ENCODE measurements at regions not wholly inside any gene's neighbourhood (a gene's known extent, or its start where the extent isn't known, plus 50 kb on each side); places are given as distances from the start of the nearest gene placed in this dataset.

GRCh38 chr21:27761623-27762022, 794.7 kb upstream of the ADAMTS5 start:
- intact Hi-C loops (cut with micrococcal nuclease; ENCODE audit: unreplicated experiment) = no loop called here
- BruUV-seq (replicated peaks) = no TSS peak
- Histone ChIP-seq H3K36me3 (ENCODE audit: insufficient read depth, low read length, poor library complexity, severe bottlenecking) (no peaks in the 10 kb centered on the region), H3K4me3 (ENCODE audit: low read depth, low read length, poor library complexity, severe bottlenecking) (no peak overlapping the region), H3K9me3 (ENCODE audit: low read depth, low read length, poor library complexity, severe bottlenecking) (peaks cover 5% of the 10 kb centered on the region), H3K27ac (ENCODE audit: low read depth, low read length, poor library complexity, severe bottlenecking) (no peak overlapping the region), H3K4me1 (ENCODE audit: insufficient read depth, low read length, poor library complexity, severe bottlenecking) (no peaks in the 10 kb centered on the region), H3K27me3 (replicated peaks; ENCODE audit: insufficient read depth, low read depth, low read length, poor library complexity) (no peaks in the 10 kb centered on the region)
- no peak for TF ChIP-seq CTCF (conservative IDR thresholded peaks at IDR 0.05; ENCODE audit: low read depth, low read length)
- no peak for TF ChIP-seq EZH2 (IDR thresholded peaks at IDR 0.05; ENCODE audit: borderline replicate concordance, low read depth, low read length, poor library complexity, severe bottlenecking)
- ChIA-PET POLR2A (ENCODE audit: low non-redundant PET) (no interaction called here), CTCF (no interaction called here)
- no peak for DNase-seq (ENCODE audit: low spot score)

DNA sequence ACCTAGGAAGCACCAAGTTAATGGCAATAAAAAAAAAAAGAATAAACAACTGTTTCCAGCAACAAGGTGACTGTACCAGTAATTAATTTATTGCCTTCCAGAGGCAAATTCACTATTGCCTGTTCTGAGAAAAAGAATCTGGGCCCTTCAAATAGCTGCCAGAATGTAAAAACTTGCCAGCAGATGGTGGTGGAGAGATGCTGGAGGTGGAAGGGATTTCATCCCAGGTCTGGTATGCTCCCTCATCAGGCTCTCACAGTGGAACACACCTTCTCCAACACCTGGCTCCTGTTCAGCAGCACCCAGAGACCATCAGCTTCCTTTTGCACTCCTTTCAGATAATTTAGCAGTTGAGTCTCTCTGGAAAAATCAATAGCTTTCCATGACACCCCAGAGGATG, 792.9 kb upstream of the ADAMTS5 start:
- Histone ChIP-seq H3K9me3 (ENCODE audit: low read depth, low read length, poor library complexity, severe bottlenecking) (peaks cover 5% of the 10 kb centered on the region), H3K4me1 (ENCODE audit: insufficient read depth, low read length, poor library complexity, severe bottlenecking) (no peaks in the 10 kb centered on the region), H3K27me3 (replicated peaks; ENCODE audit: insufficient read depth, low read depth, low read length, poor library complexity) (no peaks in the 10 kb centered on the region), H3K36me3 (ENCODE audit: insufficient read depth, low read length, poor library complexity, severe bottlenecking) (no peaks in the 10 kb centered on the region), H3K4me3 (ENCODE audit: low read depth, low read length, poor library complexity, severe bottlenecking) (no peak overlapping the region), H3K27ac (ENCODE audit: low read depth, low read length, poor library complexity, severe bottlenecking) (no peak overlapping the region)
- ChIA-PET POLR2A (ENCODE audit: low non-redundant PET) (no interaction called here), CTCF (no interaction called here)
- no peak for TF ChIP-seq CTCF (conservative IDR thresholded peaks at IDR 0.05; ENCODE audit: low read depth, low read length)
- no peak for TF ChIP-seq EZH2 (IDR thresholded peaks at IDR 0.05; ENCODE audit: borderline replicate concordance, low read depth, low read length, poor library complexity, severe bottlenecking)
- DNase-seq (ENCODE audit: low spot score) = no peak
- BruUV-seq (replicated peaks) = no TSS peak
- intact Hi-C loops (cut with micrococcal nuclease; ENCODE audit: unreplicated experiment) = loop anchor here (2.0 kb wide), 1 partner anchor 575 kb away; no protein-coding TSS in a partner anchor

GRCh38 chr21:27759091-27759659, 792.3 kb upstream of the ADAMTS5 start:
- H3K27me3 ChIP-seq (replicated peaks; ENCODE audit: insufficient read depth, low read depth, low read length, poor library complexity) = no peaks in the 10 kb centered on the region
- H3K27ac ChIP-seq (ENCODE audit: low read depth, low read length, poor library complexity, severe bottlenecking) = no peak overlapping the region
- intact Hi-C loops (cut with micrococcal nuclease; ENCODE audit: unreplicated experiment) = loop anchor here (2.0 kb wide), 1 partner anchor 576 kb away; no protein-coding TSS in a partner anchor
- peaks cover 5% of the 10 kb centered on the region for H3K9me3 ChIP-seq (ENCODE audit: low read depth, low read length, poor library complexity, severe bottlenecking)
- no peaks in the 10 kb centered on the region for H3K4me1 ChIP-seq (ENCODE audit: insufficient read depth, low read length, poor library complexity, severe bottlenecking)
- H3K4me3 ChIP-seq (ENCODE audit: low read depth, low read length, poor library complexity, severe bottlenecking) = no peak overlapping the region
- DNase-seq (ENCODE audit: low spot score) = no peak
- CTCF ChIA-PET = no interaction called here
- BruUV-seq (replicated peaks) = no TSS peak
- POLR2A ChIA-PET (ENCODE audit: low non-redundant PET) = no interaction called here
- TF ChIP-seq CTCF (conservative IDR thresholded peaks at IDR 0.05; ENCODE audit: low read depth, low read length) (0 out of 2 replicates have a peak, but pooled peaks have one; percentile 16), EZH2 (IDR thresholded peaks at IDR 0.05; ENCODE audit: borderline replicate concordance, low read depth, low read length, poor library complexity, severe bottlenecking) (no peak)
- no peaks in the 10 kb centered on the region for H3K36me3 ChIP-seq (ENCODE audit: insufficient read depth, low read length, poor library complexity, severe bottlenecking)

Data from A673 (cell line).